GM18507 (cell line): ENCODE measurements at regions not wholly inside any gene's neighbourhood (a gene's known extent, or its start where the extent isn't known, plus 50 kb on each side); places are given as distances from the start of the nearest gene placed in this dataset.

Experiments
- DNase-seq: peaks from one replicate; pipeline ENCODE4 v3.0.0; 2011; ENCODE audit warnings: low read depth; ENCODE audit not compliant: insufficient read length; ENCODE audit errors: extremely low spot score
- FAIRE-seq: peaks from 2 replicates; lab custom pipeline; 2011; peaks lifted over from hg19 to GRCh38; lab: Jason Lieb, UNC

DNA sequence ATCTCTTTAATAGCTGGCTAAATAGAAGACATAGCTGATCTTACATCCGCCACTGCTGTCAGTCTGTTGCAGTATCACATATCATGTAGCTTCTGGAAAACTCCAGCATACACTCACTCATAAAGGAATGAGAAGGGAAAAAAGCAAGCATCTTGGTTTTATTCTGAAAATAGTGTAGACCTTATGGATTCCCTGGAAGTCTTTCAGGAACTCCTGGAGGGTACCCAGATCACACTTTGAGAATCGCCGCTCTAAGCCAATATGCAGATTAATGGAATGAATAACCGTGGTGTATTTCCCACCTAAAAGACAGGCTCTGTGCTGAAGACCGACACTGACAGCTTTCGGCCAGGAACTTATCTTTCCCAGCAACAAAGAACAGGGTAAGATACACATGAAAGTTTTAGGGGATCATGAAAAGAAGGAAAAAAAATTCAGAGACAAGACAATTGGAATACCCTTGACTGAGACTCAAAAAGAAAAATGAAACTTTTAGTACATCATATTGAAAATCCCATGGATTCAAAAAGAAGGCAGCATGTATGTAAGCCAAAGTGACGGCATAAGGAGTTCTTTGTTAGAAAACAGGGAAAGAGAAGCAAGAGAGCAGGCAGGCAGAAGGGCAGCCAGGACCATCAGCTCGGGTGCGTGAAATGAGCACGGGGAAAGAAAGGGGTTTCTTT, 56.4 kb upstream of the SEC11C start:
- DNase-seq = no peak
- no peak for FAIRE-seq

DNA sequence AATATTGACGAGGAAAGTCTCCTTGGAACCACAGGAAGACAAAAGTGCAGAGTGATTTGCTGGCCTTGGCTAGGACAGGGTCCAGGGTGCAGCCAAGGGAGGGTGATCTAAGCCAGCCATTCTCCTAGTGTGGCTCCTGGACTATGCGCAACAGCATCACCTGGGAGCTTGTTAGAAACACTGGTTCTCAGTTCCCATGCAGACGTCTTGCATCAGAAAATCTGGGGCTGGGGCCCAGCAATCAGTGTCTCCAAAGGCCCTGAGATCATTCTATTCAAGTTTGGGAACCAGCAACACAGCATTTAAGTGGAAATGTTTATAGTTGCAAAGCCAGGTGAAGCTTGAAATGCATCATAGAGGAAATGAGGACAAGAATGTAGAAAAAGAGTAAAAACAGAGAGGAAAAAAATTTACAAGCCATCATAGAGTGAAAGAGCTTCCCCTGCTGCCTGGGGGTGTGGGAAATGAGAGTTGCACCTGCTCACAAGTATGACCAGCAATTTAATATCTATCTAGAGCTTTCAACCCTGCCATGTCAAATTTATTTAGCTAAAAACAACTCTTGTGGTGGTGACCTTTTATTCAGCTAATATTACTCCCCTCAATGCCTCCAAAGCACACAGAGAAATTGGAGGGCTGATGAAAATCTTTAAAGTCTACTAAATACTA, 54.4 kb upstream of the SEC11C start:
- no peak for DNase-seq
- FAIRE-seq = no peak

- DNase-seq (no peak), FAIRE-seq (no peak)
Observed at GRCh38 chr18:59085797-59086196, 53.9 kb upstream of the SEC11C start.

DNA sequence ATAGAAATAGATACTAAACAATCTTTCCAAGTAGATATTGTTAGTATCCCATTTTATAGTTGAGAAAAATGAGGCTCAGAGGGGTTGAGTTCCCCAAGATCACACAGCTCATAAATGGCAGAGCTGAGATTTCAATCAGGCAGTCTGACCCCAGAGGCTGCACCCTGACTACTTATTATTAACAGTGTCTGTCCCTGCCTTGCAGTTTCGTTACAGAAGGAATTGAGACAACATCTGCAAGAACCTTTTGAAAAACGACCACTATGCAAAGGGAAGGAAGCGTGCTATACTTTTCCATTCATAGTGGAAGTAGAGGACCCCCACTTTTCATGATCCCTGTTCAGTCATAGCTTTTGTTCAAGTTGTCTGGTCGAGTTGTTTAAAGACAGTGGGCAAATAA, 53.2 kb upstream of the SEC11C start:
- no peak for DNase-seq
- no peak for FAIRE-seq

DNA sequence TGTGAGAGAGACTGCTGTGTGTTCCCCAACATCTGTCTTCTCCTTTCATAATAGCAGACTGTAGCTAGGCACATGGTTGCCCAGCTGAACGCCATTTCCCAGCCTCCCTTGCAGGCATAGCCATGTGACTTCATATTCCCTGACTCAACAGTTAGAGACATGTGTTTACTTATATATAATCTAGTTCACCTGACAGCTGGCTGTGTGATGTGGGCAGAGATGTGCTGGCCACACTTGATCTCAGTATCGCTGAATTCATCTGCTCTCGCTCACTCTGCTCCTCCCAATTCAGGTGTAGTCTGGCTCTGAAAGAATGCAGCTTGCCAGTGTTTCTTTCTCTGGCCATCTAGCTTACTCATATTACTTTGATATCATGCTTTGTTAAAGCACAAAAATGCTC, 52.3 kb upstream of the SEC11C start:
- DNase-seq (no peak), FAIRE-seq (no peak)
